ENCODE measurements at regions not wholly inside any gene's neighbourhood (a gene's known extent, or its start where the extent isn't known, plus 50 kb on each side); places are given as distances from the start of the nearest gene placed in this dataset.

GRCh38 chr17:13265311-13265710 lies 247.5 kb upstream of the ELAC2 start:
- H3K4me3 ChIP-seq (ENCODE audit: low read length) = no peak overlapping the region
- H3K4me3 Mint-ChIP-seq = no peak overlapping the region
- no peak overlapping the region for H3K27ac Mint-ChIP-seq
- H3K36me3 Mint-ChIP-seq = no peaks in the 10 kb centered on the region
- peaks cover 6 to 8% of the 10 kb centered on the region in 2 donors for H3K9me3 Mint-ChIP-seq
- DNase-seq (no peak), ATAC-seq (no peak)
- no peaks in the 10 kb centered on the region for H3K4me1 Mint-ChIP-seq
- H3K9me3 ChIP-seq (ENCODE audit: control insufficient read depth, insufficient read depth, low read length) = no peaks in the 10 kb centered on the region
- no peak for TF ChIP-seq CTCF (IDR thresholded peaks at IDR 0.05)
- H3K4me1 ChIP-seq (ENCODE audit: control insufficient read depth, insufficient read depth, low read length) = no peaks in the 10 kb centered on the region
- H3K27ac ChIP-seq (ENCODE audit: low read length) = no peak overlapping the region
- H3K36me3 ChIP-seq (ENCODE audit: control insufficient read depth, insufficient read depth, low read length) = no peaks in the 10 kb centered on the region
- H3K27me3 Mint-ChIP-seq (ENCODE audit: low read depth in 2 of 2) = peaks cover 0 to 3% of the 10 kb centered on the region in 2 donors
- intact Hi-C loops (cut with micrococcal nuclease) = no loop called here
- WGBS (ENCODE audit: insufficient coverage) = 42% methylated on average over 1 of the region's 2 CpGs
- no peaks in the 10 kb centered on the region for H3K27me3 ChIP-seq (ENCODE audit: control insufficient read depth, insufficient read depth, low read length)

- Mint-ChIP-seq H3K27ac (no peak overlapping the region), H3K9me3 (peaks cover 6% of the 10 kb centered on the region in 2 donors), H3K4me1 (no peaks in the 10 kb centered on the region), H3K36me3 (no peaks in the 10 kb centered on the region), H3K27me3 (ENCODE audit: low read depth in 2 of 2) (peaks cover 0 to 3% of the 10 kb centered on the region in 2 donors), H3K4me3 (no peak overlapping the region)
- no peak for TF ChIP-seq CTCF (IDR thresholded peaks at IDR 0.05)
- WGBS (ENCODE audit: insufficient coverage) = 85% methylated on average over 3 of the region's 4 CpGs
- ATAC-seq (no peak), DNase-seq (no peak)
- H3K9me3 ChIP-seq (ENCODE audit: control insufficient read depth, insufficient read depth, low read length) = no peaks in the 10 kb centered on the region
- H3K27ac ChIP-seq (ENCODE audit: low read length) = no peak overlapping the region
- no peaks in the 10 kb centered on the region for H3K27me3 ChIP-seq (ENCODE audit: control insufficient read depth, insufficient read depth, low read length)
- no peaks in the 10 kb centered on the region for H3K4me1 ChIP-seq (ENCODE audit: control insufficient read depth, insufficient read depth, low read length)
- H3K36me3 ChIP-seq (ENCODE audit: control insufficient read depth, insufficient read depth, low read length) = no peaks in the 10 kb centered on the region
- intact Hi-C loops (cut with micrococcal nuclease) = no loop called here
- no peak overlapping the region for H3K4me3 ChIP-seq (ENCODE audit: low read length)
Observed at GRCh38 chr17:13263746-13264145, 245.9 kb upstream of the ELAC2 start.

- Histone ChIP-seq H3K4me3 (ENCODE audit: low read length) (no peak overlapping the region), H3K27me3 (ENCODE audit: control insufficient read depth, insufficient read depth, low read length) (no peaks in the 10 kb centered on the region), H3K27ac (ENCODE audit: low read length) (no peak overlapping the region), H3K36me3 (ENCODE audit: control insufficient read depth, insufficient read depth, low read length) (no peaks in the 10 kb centered on the region), H3K4me1 (ENCODE audit: control insufficient read depth, insufficient read depth, low read length) (no peaks in the 10 kb centered on the region), H3K9me3 (ENCODE audit: control insufficient read depth, insufficient read depth, low read length) (no peaks in the 10 kb centered on the region)
- no peaks in the 10 kb centered on the region for H3K36me3 Mint-ChIP-seq
- peaks cover 0 to 3% of the 10 kb centered on the region in 2 donors for H3K27me3 Mint-ChIP-seq (ENCODE audit: low read depth in 2 of 2)
- H3K4me1 Mint-ChIP-seq = no peaks in the 10 kb centered on the region
- DNase-seq = no peak
- 88% methylated on average over 3 of the region's 3 CpGs for WGBS (ENCODE audit: insufficient coverage)
- TF ChIP-seq CTCF (IDR thresholded peaks at IDR 0.05) = no peak
- peaks cover 7 to 11% of the 10 kb centered on the region in 2 donors for H3K9me3 Mint-ChIP-seq
- H3K27ac Mint-ChIP-seq = no peak overlapping the region
- intact Hi-C loops (cut with micrococcal nuclease) = no loop called here
- ATAC-seq = no peak
- H3K4me3 Mint-ChIP-seq = no peak overlapping the region
Observed at GRCh38 chr17:13256545-13256944, 238.7 kb upstream of the ELAC2 start.

- TF ChIP-seq CTCF (IDR thresholded peaks at IDR 0.05) = no peak
- intact Hi-C loops (cut with micrococcal nuclease) = no loop called here
- WGBS (ENCODE audit: insufficient coverage) = 77% methylated on average over 3 of the region's 3 CpGs
- no peak for DNase-seq
- H3K4me3 ChIP-seq (ENCODE audit: low read length) = no peak overlapping the region
- H3K36me3 Mint-ChIP-seq = no peaks in the 10 kb centered on the region
- H3K27me3 ChIP-seq (ENCODE audit: control insufficient read depth, insufficient read depth, low read length) = no peaks in the 10 kb centered on the region
- peaks cover 3% of the 10 kb centered on the region for H3K9me3 ChIP-seq (ENCODE audit: control insufficient read depth, insufficient read depth, low read length)
- H3K27me3 Mint-ChIP-seq (ENCODE audit: low read depth in 2 of 2) = no peaks in the 10 kb centered on the region
- H3K4me1 ChIP-seq (ENCODE audit: control insufficient read depth, insufficient read depth, low read length) = no peaks in the 10 kb centered on the region
- no peaks in the 10 kb centered on the region for H3K4me1 Mint-ChIP-seq
- ATAC-seq = no peak
- H3K27ac ChIP-seq (ENCODE audit: low read length) = no peak overlapping the region
- no peak overlapping the region for H3K4me3 Mint-ChIP-seq
- no peaks in the 10 kb centered on the region for H3K36me3 ChIP-seq (ENCODE audit: control insufficient read depth, insufficient read depth, low read length)
- H3K9me3 Mint-ChIP-seq = peaks cover 5 to 8% of the 10 kb centered on the region in 2 donors
- no peak overlapping the region for H3K27ac Mint-ChIP-seq
Observed at GRCh38 chr17:13253733-13254410, 236.0 kb upstream of the ELAC2 start.

Measured in natural killer cell (primary cell).